ENCODE measurements at regions not wholly inside any gene's neighbourhood (a gene's known extent, or its start where the extent isn't known, plus 50 kb on each side); places are given as distances from the start of the nearest gene placed in this dataset.

GRCh38 chr4:149102765-149103164 is 660.6 kb upstream of the NR3C2 start:
- no peak for FAIRE-seq
- no peaks in the 10 kb centered on the region for H3K27me3 ChIP-seq (ENCODE audit: control insufficient read depth, insufficient read depth, low read length)
- intact Hi-C loops (cut with DNase I): no loop called here
- TF ChIP-seq CTCF (IDR thresholded peaks at IDR 0.05; ENCODE audit: borderline replicate concordance, extremely low read depth, insufficient read depth): no peak
- H3K9me3 ChIP-seq (ENCODE audit: control insufficient read depth in 2 of 3, insufficient read depth in 1 of 3, low read length in 3 of 3): no peaks in the 10 kb centered on the region
- no peak for DNase-seq
- no peak overlapping the region for H3K9ac ChIP-seq (ENCODE audit: low read length in 3 of 3)
- H3K4me3 ChIP-seq (ENCODE audit: low read length in 3 of 3): no peak overlapping the region
- no peaks in the 10 kb centered on the region for H3K4me1 ChIP-seq (ENCODE audit: control insufficient read depth in 2 of 3, insufficient read depth in 2 of 3, low read depth in 1 of 3, low read length in 3 of 3)
- H3K36me3 ChIP-seq (ENCODE audit: control insufficient read depth in 2 of 3, insufficient read depth in 3 of 3, low read length in 3 of 3): no peaks in the 10 kb centered on the region
- no peak overlapping the region for H3K27ac ChIP-seq (ENCODE audit: low read depth in 2 of 2, low read length in 2 of 2)

GRCh38 chr4:149101649-149102048 is 659.4 kb upstream of the NR3C2 start:
- Histone ChIP-seq H3K9ac (ENCODE audit: low read length in 3 of 3) (no peak overlapping the region), H3K9me3 (ENCODE audit: control insufficient read depth in 2 of 3, insufficient read depth in 1 of 3, low read length in 3 of 3) (no peaks in the 10 kb centered on the region), H3K36me3 (ENCODE audit: control insufficient read depth in 2 of 3, insufficient read depth in 3 of 3, low read length in 3 of 3) (no peaks in the 10 kb centered on the region), H3K4me1 (ENCODE audit: control insufficient read depth in 2 of 3, insufficient read depth in 2 of 3, low read depth in 1 of 3, low read length in 3 of 3) (no peaks in the 10 kb centered on the region), H3K27me3 (ENCODE audit: control insufficient read depth, insufficient read depth, low read length) (no peaks in the 10 kb centered on the region), H3K27ac (ENCODE audit: low read depth in 2 of 2, low read length in 2 of 2) (no peak overlapping the region), H3K4me3 (ENCODE audit: low read length in 3 of 3) (no peak overlapping the region)
- intact Hi-C loops (cut with DNase I): no loop called here
- DNase-seq: no peak
- no peak for TF ChIP-seq CTCF (IDR thresholded peaks at IDR 0.05; ENCODE audit: borderline replicate concordance, extremely low read depth, insufficient read depth)
- FAIRE-seq: no peak

- FAIRE-seq (no peak), DNase-seq (no peak)
- Histone ChIP-seq H3K9ac (ENCODE audit: low read length in 3 of 3) (no peak overlapping the region), H3K36me3 (ENCODE audit: control insufficient read depth in 2 of 3, insufficient read depth in 3 of 3, low read length in 3 of 3) (no peaks in the 10 kb centered on the region), H3K4me3 (ENCODE audit: low read length in 3 of 3) (no peak overlapping the region), H3K27me3 (ENCODE audit: control insufficient read depth, insufficient read depth, low read length) (no peaks in the 10 kb centered on the region), H3K9me3 (ENCODE audit: control insufficient read depth in 2 of 3, insufficient read depth in 1 of 3, low read length in 3 of 3) (no peaks in the 10 kb centered on the region), H3K4me1 (ENCODE audit: control insufficient read depth in 2 of 3, insufficient read depth in 2 of 3, low read depth in 1 of 3, low read length in 3 of 3) (no peaks in the 10 kb centered on the region), H3K27ac (ENCODE audit: low read depth in 2 of 2, low read length in 2 of 2) (no peak overlapping the region)
- TF ChIP-seq CTCF (IDR thresholded peaks at IDR 0.05; ENCODE audit: borderline replicate concordance, extremely low read depth, insufficient read depth): no peak
- intact Hi-C loops (cut with DNase I): no loop called here
These were observed 653.6 kb upstream of the NR3C2 start for GRCh38 chr4:149095811-149096210.

GRCh38 chr4:149095001-149095400 is 652.8 kb upstream of the NR3C2 start:
- Histone ChIP-seq H3K9ac (ENCODE audit: low read length in 3 of 3) (no peak overlapping the region), H3K27me3 (ENCODE audit: control insufficient read depth, insufficient read depth, low read length) (no peaks in the 10 kb centered on the region), H3K4me1 (ENCODE audit: control insufficient read depth in 2 of 3, insufficient read depth in 2 of 3, low read depth in 1 of 3, low read length in 3 of 3) (no peaks in the 10 kb centered on the region), H3K4me3 (ENCODE audit: low read length in 3 of 3) (no peak overlapping the region), H3K9me3 (ENCODE audit: control insufficient read depth in 2 of 3, insufficient read depth in 1 of 3, low read length in 3 of 3) (no peaks in the 10 kb centered on the region), H3K27ac (ENCODE audit: low read depth in 2 of 2, low read length in 2 of 2) (no peak overlapping the region), H3K36me3 (ENCODE audit: control insufficient read depth in 2 of 3, insufficient read depth in 3 of 3, low read length in 3 of 3) (no peaks in the 10 kb centered on the region)
- TF ChIP-seq CTCF (IDR thresholded peaks at IDR 0.05; ENCODE audit: borderline replicate concordance, extremely low read depth, insufficient read depth): no peak
- no peak for FAIRE-seq
- no peak for DNase-seq
- intact Hi-C loops (cut with DNase I): no loop called here
